IMR-90 (cell line): ENCODE measurements at regions not wholly inside any gene's neighbourhood (a gene's known extent, or its start where the extent isn't known, plus 50 kb on each side); places are given as distances from the start of the nearest gene placed in this dataset.

Source experiments
- ATAC-seq: fragments of 200-7000 bp; cut with Tn5 transposase; 2 replicates; pipeline ENCODE4 v1.9.1; 2020; ENCODE audit warnings: low read depth, mild to moderate bottlenecking, moderate library complexity
- BruUV-seq: library from RNA; stranded (reverse); fragments of 400-500 nt; replicated peaks from 2 replicates; lab custom pipeline; 2021; lab: Mats Ljungman, UMichigan
- CTCF ChIA-PET: fragments of 300-600 bp; formaldehyde crosslinking; extraction: SDS; loops from one replicate; lab custom pipeline; 2021; ENCODE audit warnings: antibody characterized with exemption; lab: Yijun Ruan, JAX
- POLR2A ChIA-PET: fragments of 300-600 bp; sonication (Branson Sonifier 250); formaldehyde crosslinking; loops from one replicate; lab custom pipeline; 2022; ENCODE audit warnings: antibody characterized with exemption; ENCODE audit not compliant: unreplicated experiment; lab: Charles Lee
- DNase-seq: peaks from one replicate; pipeline ENCODE4 v3.0.0; 2013
- H2AFZ ChIP-seq: replicated peaks from 2 replicates; pipeline ENCODE3; 2013; ENCODE audit warnings: low read length, mild to moderate bottlenecking; ENCODE audit not compliant: poor library complexity
- H2AK5ac ChIP-seq: 2 replicates; pipeline ENCODE4 v1.6.1; 2013; ENCODE audit warnings: low read depth, low read length, inconsistent platforms
- H2AK9ac ChIP-seq: replicated peaks from 2 replicates; pipeline ENCODE3; 2013; ENCODE audit warnings: mild to moderate bottlenecking, low read depth, low read length, moderate library complexity; ENCODE audit not compliant: poor library complexity
- H2BK120ac ChIP-seq: 2 replicates; pipeline ENCODE4 v1.6.1; 2013; ENCODE audit warnings: low read depth, low read length, inconsistent platforms
- H2BK15ac ChIP-seq: 3 replicates; pipeline ENCODE4 v1.6.1; 2013; ENCODE audit warnings: low read depth, low read length, inconsistent platforms
- H2BK20ac ChIP-seq: 2 replicates; pipeline ENCODE4 v1.6.1; 2013; ENCODE audit warnings: low read depth, mild to moderate bottlenecking, inconsistent platforms, low read length, moderate library complexity
- H2BK5ac ChIP-seq: 2 replicates; pipeline ENCODE4 v1.6.1; 2013; ENCODE audit warnings: mild to moderate bottlenecking, low read depth, low read length, inconsistent platforms; ENCODE audit not compliant: poor library complexity, severe bottlenecking
- H3K14ac ChIP-seq: replicated peaks from 2 replicates; pipeline ENCODE4 v1.6.1; 2013; ENCODE audit warnings: low read depth, low read length, inconsistent platforms
- H3K18ac ChIP-seq: 2 replicates; pipeline ENCODE4 v1.6.1; 2013; ENCODE audit warnings: low read depth, low read length, control low read depth
- H3K23ac ChIP-seq: 2 replicates; pipeline ENCODE4 v1.6.1; 2013; ENCODE audit warnings: low read depth, low read length, inconsistent platforms
- H3K27ac ChIP-seq: 2 replicates; pipeline ENCODE4 v1.5.1; 2013; ENCODE audit warnings: mild to moderate bottlenecking, control low read depth, low read length; ENCODE audit not compliant: insufficient read depth
- H3K27me3 ChIP-seq: 2 replicates; pipeline ENCODE4 v1.6.1; 2013; ENCODE audit warnings: low read length; ENCODE audit not compliant: control insufficient read depth, insufficient read depth
- H3K36me3 ChIP-seq: 2 replicates; pipeline ENCODE4 v1.6.1; 2013; ENCODE audit warnings: low read length, mixed read lengths; ENCODE audit not compliant: control insufficient read depth, insufficient read depth
- H3K4ac ChIP-seq: 2 replicates; pipeline ENCODE4 v1.6.1; 2013; ENCODE audit warnings: low read depth, low read length, inconsistent platforms
- H3K4me1 ChIP-seq: 2 replicates; pipeline ENCODE4 v1.6.1; 2013; ENCODE audit warnings: low read length, mixed read lengths; ENCODE audit not compliant: control insufficient read depth, insufficient read depth
- H3K4me2 ChIP-seq: 2 replicates; pipeline ENCODE4 v1.6.1; 2013; ENCODE audit warnings: low read depth, mild to moderate bottlenecking, control low read depth, low read length, moderate library complexity
- H3K4me3 ChIP-seq: 2 replicates; pipeline ENCODE4 v1.5.1; 2013; ENCODE audit warnings: low read depth, mild to moderate bottlenecking, control low read depth, low read length, moderate library complexity; ENCODE audit not compliant: insufficient read depth
- H3K56ac ChIP-seq: 2 replicates; pipeline ENCODE4 v1.6.1; 2013; ENCODE audit warnings: low read length, inconsistent platforms; ENCODE audit not compliant: insufficient read depth; ENCODE audit errors: extremely low read depth
- H3K79me1 ChIP-seq, 2 experiments: 2 replicates each; pipeline ENCODE4 v1.6.1; 2013; ENCODE audit warnings: low read length in 2 of 2, inconsistent platforms in 1 of 2, low read depth in 1 of 2
- H3K9ac ChIP-seq: 2 replicates; pipeline ENCODE4 v1.6.1; 2013; ENCODE audit warnings: low read depth, low read length, control low read depth
- H3K9me1 ChIP-seq: 2 replicates; pipeline ENCODE4 v1.6.1; 2013; ENCODE audit warnings: low read length, inconsistent platforms; ENCODE audit not compliant: insufficient read depth
- H3K9me3 ChIP-seq: 2 replicates; pipeline ENCODE4 v1.6.1; 2013; ENCODE audit warnings: low read length; ENCODE audit not compliant: control insufficient read depth, insufficient read depth
- H4K20me1 ChIP-seq: 2 replicates; pipeline ENCODE4 v1.6.1; 2013; ENCODE audit warnings: low read length, inconsistent platforms; ENCODE audit not compliant: insufficient read depth
- H4K5ac ChIP-seq: 2 replicates; pipeline ENCODE4 v1.6.1; 2013; ENCODE audit warnings: mild to moderate bottlenecking, low read depth, low read length, control low read depth
- H4K8ac ChIP-seq, 2 experiments: 2 replicates each; pipeline ENCODE4 v1.6.1; 2013; ENCODE audit warnings: low read depth in 2 of 2, low read length in 2 of 2, control low read depth in 1 of 2, inconsistent platforms in 1 of 2
- H4K91ac ChIP-seq: 2 replicates; pipeline ENCODE4 v1.6.1; 2013; ENCODE audit warnings: low read depth, low read length, inconsistent platforms; ENCODE audit not compliant: insufficient read depth
- CEBPB ChIP-seq: IDR thresholded peaks from 2 replicates; pipeline ENCODE4 v1.6.1; 2012; ENCODE audit warnings: low read depth, low read length, improper control_type of control experiment
- CHD1 ChIP-seq: IDR thresholded peaks from 2 replicates; pipeline ENCODE4 v1.6.1; 2012; ENCODE audit warnings: low read depth, low read length, improper control_type of control experiment
- FOS ChIP-seq: fragments of 150-350 bp; IDR thresholded peaks from 2 replicates; pipeline ENCODE4 v1.6.1; 2016; ENCODE audit warnings: low read depth, low read length
- MAFK ChIP-seq: IDR thresholded peaks from 2 replicates; pipeline ENCODE4 v1.6.1; 2012; ENCODE audit warnings: low read depth, low read length, improper control_type of control experiment
- MAZ ChIP-seq: IDR thresholded peaks from 2 replicates; pipeline ENCODE4 v1.6.1; 2012; ENCODE audit warnings: low read depth, mild to moderate bottlenecking, low read length, improper control_type of control experiment, moderate library complexity, borderline replicate concordance
- MXI1 ChIP-seq: IDR thresholded peaks from 2 replicates; pipeline ENCODE4 v1.6.1; 2012; ENCODE audit warnings: low read depth, mild to moderate bottlenecking, low read length, moderate library complexity, borderline replicate concordance
- NFE2L2 ChIP-seq: fragments of 150-350 bp; IDR thresholded peaks from 2 replicates; pipeline ENCODE4 v1.6.1; 2016; ENCODE audit warnings: low read depth, mild to moderate bottlenecking, low read length
- POLR2A ChIP-seq: IDR thresholded peaks from 2 replicates; pipeline ENCODE4 v1.6.1; 2012; ENCODE audit warnings: mild to moderate bottlenecking, low read depth, low read length
- RAD21 ChIP-seq: IDR thresholded peaks from 2 replicates; pipeline ENCODE4 v1.6.1; 2012; ENCODE audit warnings: low read length, improper control_type of control experiment
- RCOR1 ChIP-seq: IDR thresholded peaks from 2 replicates; pipeline ENCODE4 v1.6.1; 2012; ENCODE audit warnings: mild to moderate bottlenecking, low read length, improper control_type of control experiment; ENCODE audit not compliant: insufficient replicate concordance
- RFX5 ChIP-seq: IDR thresholded peaks from 2 replicates; pipeline ENCODE4 v1.8.0; 2012; ENCODE audit warnings: low read depth, mild to moderate bottlenecking, low read length, moderate library complexity
- SMC3 ChIP-seq: fragments of 150-350 bp; IDR thresholded peaks from 2 replicates; pipeline ENCODE4 v1.6.1; 2016; ENCODE audit warnings: low read depth, mild to moderate bottlenecking, antibody characterized with exemption, low read length, moderate library complexity
- USF2 ChIP-seq: fragments of 150-350 bp; IDR thresholded peaks from 2 replicates; pipeline ENCODE4 v1.6.1; 2017; ENCODE audit warnings: mild to moderate bottlenecking, antibody characterized with exemption, low read length, low read depth
- WGBS, 2 experiments: methylation state at CpG; one replicate each; pipeline versions ENCODE4 v1.1.5 to v1.1.7; 2013; ENCODE audit warnings: missing lambda C conversion rate in 2 of 2; ENCODE audit not compliant: insufficient read length in 1 of 2; ENCODE audit errors: extremely low coverage in 2 of 2; 5-methylcytosine and 5-hydroxymethylcytosine counted together
- dilution Hi-C: fragments of 300-500 bp; cut with HindIII; formaldehyde crosslinking; loops from one replicate; pipeline ENCODE4 v1.14.3; 2018; ENCODE audit warnings: low sequenced_read_pairs; ENCODE audit not compliant: unreplicated experiment
- in situ Hi-C: fragments of 300-500 bp; cut with MboI; formaldehyde crosslinking; loops from 3 replicates; pipeline ENCODE4 v1.14.3; 2019; ENCODE audit warnings: low sequenced_read_pairs, inconsistent platforms, mixed read lengths
- intact Hi-C: fragments of 100-400 bp; cut with micrococcal nuclease; formaldehyde crosslinking; loops from 2 replicates; pipeline ENCODE4 v1.10.0; 2022
- TF ChIP-seq, protein P1 (sequence below): conservative IDR thresholded peaks from 2 replicates; pipeline ENCODE4 v1.5.1; 2012; ENCODE audit warnings: mild to moderate bottlenecking, low read depth, low read length, improper control_type of control experiment
- TF ChIP-seq, protein P2 (sequence below): fragments of 150-350 bp; IDR thresholded peaks from 2 replicates; pipeline ENCODE4 v1.6.1; 2016; ENCODE audit warnings: low read depth, mild to moderate bottlenecking, low read length, moderate library complexity, borderline replicate concordance

DNA sequence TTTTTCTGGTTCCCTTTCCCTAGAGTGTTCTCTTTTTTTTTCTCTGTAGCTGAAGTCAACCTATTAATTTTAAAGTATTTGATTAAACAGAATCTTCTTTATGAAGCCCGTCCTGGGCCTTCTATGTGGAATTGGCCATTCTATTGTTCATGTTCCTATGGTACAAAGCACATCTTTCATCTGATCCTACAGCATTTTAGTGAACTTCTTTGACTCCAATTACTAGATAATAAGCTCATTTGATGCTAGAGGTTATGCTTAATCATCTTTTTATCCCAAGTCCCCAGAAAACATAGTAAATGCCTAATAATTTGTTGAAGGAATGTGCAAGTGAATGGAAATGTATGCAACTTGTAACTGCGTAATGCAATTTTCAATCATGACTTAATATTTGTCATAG is 472.0 kb upstream of the KLF6 start:
- H3K4me1 ChIP-seq = peaks cover 11% of the 10 kb centered on the region
- H3K56ac ChIP-seq = no peak overlapping the region
- POLR2A ChIA-PET = interaction anchor here (0.7 kb wide), 1 partner anchor 13 kb away, joined by 7 read pairs; no protein-coding TSS in a partner anchor
- H3K4me3 ChIP-seq = no peak overlapping the region
- H3K27me3 ChIP-seq = no peaks in the 10 kb centered on the region
- no peak overlapping the region for H3K14ac ChIP-seq
- H2BK15ac ChIP-seq = no peak overlapping the region
- H3K9ac ChIP-seq = no peak overlapping the region
- no peak overlapping the region for H3K27ac ChIP-seq
- H4K5ac ChIP-seq = no peak overlapping the region
- TF ChIP-seq CEBPB = no peak
- TF ChIP-seq SMC3 = no peak
- no peak for TF ChIP-seq CHD1
- no peak for TF ChIP-seq MAZ
- TF ChIP-seq NFE2L2 = no peak
- TF ChIP-seq RFX5 = no peak
- TF ChIP-seq, protein P1, sequence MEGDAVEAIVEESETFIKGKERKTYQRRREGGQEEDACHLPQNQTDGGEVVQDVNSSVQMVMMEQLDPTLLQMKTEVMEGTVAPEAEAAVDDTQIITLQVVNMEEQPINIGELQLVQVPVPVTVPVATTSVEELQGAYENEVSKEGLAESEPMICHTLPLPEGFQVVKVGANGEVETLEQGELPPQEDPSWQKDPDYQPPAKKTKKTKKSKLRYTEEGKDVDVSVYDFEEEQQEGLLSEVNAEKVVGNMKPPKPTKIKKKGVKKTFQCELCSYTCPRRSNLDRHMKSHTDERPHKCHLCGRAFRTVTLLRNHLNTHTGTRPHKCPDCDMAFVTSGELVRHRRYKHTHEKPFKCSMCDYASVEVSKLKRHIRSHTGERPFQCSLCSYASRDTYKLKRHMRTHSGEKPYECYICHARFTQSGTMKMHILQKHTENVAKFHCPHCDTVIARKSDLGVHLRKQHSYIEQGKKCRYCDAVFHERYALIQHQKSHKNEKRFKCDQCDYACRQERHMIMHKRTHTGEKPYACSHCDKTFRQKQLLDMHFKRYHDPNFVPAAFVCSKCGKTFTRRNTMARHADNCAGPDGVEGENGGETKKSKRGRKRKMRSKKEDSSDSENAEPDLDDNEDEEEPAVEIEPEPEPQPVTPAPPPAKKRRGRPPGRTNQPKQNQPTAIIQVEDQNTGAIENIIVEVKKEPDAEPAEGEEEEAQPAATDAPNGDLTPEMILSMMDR = no peak
- no peak for TF ChIP-seq MAFK
- TF ChIP-seq USF2 = no peak
- no peak for TF ChIP-seq RAD21
- TF ChIP-seq MXI1 = no peak
- no peak for TF ChIP-seq POLR2A
- TF ChIP-seq RCOR1 = no peak
- TF ChIP-seq, protein P2, sequence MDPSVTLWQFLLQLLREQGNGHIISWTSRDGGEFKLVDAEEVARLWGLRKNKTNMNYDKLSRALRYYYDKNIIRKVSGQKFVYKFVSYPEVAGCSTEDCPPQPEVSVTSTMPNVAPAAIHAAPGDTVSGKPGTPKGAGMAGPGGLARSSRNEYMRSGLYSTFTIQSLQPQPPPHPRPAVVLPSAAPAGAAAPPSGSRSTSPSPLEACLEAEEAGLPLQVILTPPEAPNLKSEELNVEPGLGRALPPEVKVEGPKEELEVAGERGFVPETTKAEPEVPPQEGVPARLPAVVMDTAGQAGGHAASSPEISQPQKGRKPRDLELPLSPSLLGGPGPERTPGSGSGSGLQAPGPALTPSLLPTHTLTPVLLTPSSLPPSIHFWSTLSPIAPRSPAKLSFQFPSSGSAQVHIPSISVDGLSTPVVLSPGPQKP = no peak
- no peak for TF ChIP-seq FOS
- ATAC-seq = no peak
- dilution Hi-C loops = no loop called here
- H4K8ac ChIP-seq = no peak overlapping the region
- no peaks in the 10 kb centered on the region for H3K36me3 ChIP-seq
- H4K20me1 ChIP-seq = no peaks in the 10 kb centered on the region
- no peak overlapping the region for H2AK9ac ChIP-seq
- no peak overlapping the region for H2BK5ac ChIP-seq
- H4K91ac ChIP-seq = no peak overlapping the region
- peaks cover 4% of the 10 kb centered on the region; the same call in 1 of the 2 replicates for H3K9me3 ChIP-seq
- H2AK5ac ChIP-seq = no peak overlapping the region
- no CpG with 5 or more reads among the region's 2 CpGs for WGBS, 2 experiments
- H3K9me1 ChIP-seq = peaks cover 16% of the 10 kb centered on the region
- H3K4me2 ChIP-seq = no peak overlapping the region
- H3K4ac ChIP-seq = no peak overlapping the region
- H3K23ac ChIP-seq = no peak overlapping the region
- H2BK20ac ChIP-seq = no peak overlapping the region
- DNase-seq = no peak
- no peak overlapping the region for H3K18ac ChIP-seq
- in situ Hi-C loops = loop anchor here (25.0 kb wide), 1 partner anchor 505 kb away; no protein-coding TSS in a partner anchor
- intact Hi-C loops = no loop called here
- CTCF ChIA-PET = interaction anchor here (0.6 kb wide), 1 partner anchor 237 kb away, joined by 3 read pairs; no protein-coding TSS in a partner anchor
- peaks cover 8 to 32% of the 10 kb centered on the region in 2 experiments; a peak in 2 of 4 replicates for H3K79me1 ChIP-seq
- H2AFZ ChIP-seq = no peak overlapping the region
- no peak overlapping the region for H2BK120ac ChIP-seq
- no TSS peak for BruUV-seq
